MCF 10A (cell line): ENCODE measurements at regions not wholly inside any gene's neighbourhood (a gene's known extent, or its start where the extent isn't known, plus 50 kb on each side); places are given as distances from the start of the nearest gene placed in this dataset.

Source experiments
- BruUV-seq: library from RNA; stranded (reverse); fragments of 400-500 nt; replicated peaks from 2 replicates; lab custom pipeline; 2021; lab: Mats Ljungman, UMichigan
- CTCF ChIA-PET: fragments of 300-600 bp; sonication (Branson Sonifier 250); formaldehyde crosslinking; extraction: SDS; loops from one replicate; lab custom pipeline; 2021; ENCODE audit warnings: antibody characterized with exemption, inconsistent platforms; lab: Yijun Ruan, JAX
- POLR2A ChIA-PET: fragments of 300-600, 350-650 bp; sonication (Branson Sonifier 250); formaldehyde crosslinking; extraction: SDS; loops from one replicate; lab custom pipeline; 2020; ENCODE audit warnings: antibody characterized with exemption, inconsistent platforms; lab: Yijun Ruan, JAX
- DNase-seq: peaks from one replicate; pipeline ENCODE4 v3.0.0-alpha.2; 2018; ENCODE audit not compliant: unreplicated experiment
- H3K27ac Mint-ChIP-seq: one replicate; pipeline ENCODE4 v1.8.0; 2022; ENCODE audit warnings: mild to moderate bottlenecking, low read depth, mixed read lengths; ENCODE audit not compliant: unreplicated experiment
- H3K27me3 Mint-ChIP-seq: one replicate; pipeline ENCODE4 v1.8.0; 2022; ENCODE audit warnings: mixed read lengths; ENCODE audit not compliant: insufficient read depth, unreplicated experiment
- H3K36me3 Mint-ChIP-seq: one replicate; pipeline ENCODE4 v1.8.0; 2022; ENCODE audit warnings: mild to moderate bottlenecking, moderate library complexity, mixed read lengths; ENCODE audit not compliant: insufficient read depth, unreplicated experiment
- H3K4me1 Mint-ChIP-seq: one replicate; pipeline ENCODE4 v1.8.0; 2022; ENCODE audit warnings: mixed read lengths; ENCODE audit not compliant: insufficient read depth, unreplicated experiment
- H3K4me3 Mint-ChIP-seq: one replicate; pipeline ENCODE4 v1.8.0; 2022; ENCODE audit warnings: mild to moderate bottlenecking, moderate library complexity, mixed read lengths; ENCODE audit not compliant: unreplicated experiment
- H3K9me3 Mint-ChIP-seq: one replicate; pipeline ENCODE4 v1.8.0; 2022; ENCODE audit warnings: mixed read lengths; ENCODE audit not compliant: unreplicated experiment
- CTCF ChIP-seq: fragments of 200-600 bp; IDR thresholded peaks from one replicate; pipeline ENCODE4 v1.8.0; 2022; ENCODE audit warnings: antibody characterized with exemption, mild to moderate bottlenecking; ENCODE audit not compliant: unreplicated experiment
- intact Hi-C: fragments of 100-400 bp; cut with micrococcal nuclease; formaldehyde crosslinking; loops from 2 replicates; pipeline ENCODE4 v1.14.1; 2022

- intact Hi-C loops = no loop called here
- no TSS peak for BruUV-seq
- H3K4me3 Mint-ChIP-seq = no peak overlapping the region
- no peaks in the 10 kb centered on the region for H3K36me3 Mint-ChIP-seq
- H3K9me3 Mint-ChIP-seq = no peaks in the 10 kb centered on the region
- no peak overlapping the region for H3K27ac Mint-ChIP-seq
- peaks cover 49% of the 10 kb centered on the region for H3K27me3 Mint-ChIP-seq
- POLR2A ChIA-PET = interaction anchor here (0.7 kb wide), 1 partner anchor 45 kb away, joined by 5 read pairs; no protein-coding TSS in a partner anchor
- no peaks in the 10 kb centered on the region for H3K4me1 Mint-ChIP-seq
- DNase-seq = peak; percentile 1
- no peak for TF ChIP-seq CTCF
- CTCF ChIA-PET = no interaction called here
Observed at GRCh38 chrX:42538405-42538804, 239.6 kb downstream of the PPP1R2C start.

- DNase-seq = no peak
Observed at GRCh38 chrX:42536286-42536685, 241.7 kb downstream of the PPP1R2C start.

GRCh38 chrX:42535233-42535632, 242.7 kb downstream of the PPP1R2C start:
- no peak for TF ChIP-seq CTCF
- CTCF ChIA-PET = interaction anchor here (0.8 kb wide), 1 partner anchor 594 kb away, joined by 4 read pairs; no protein-coding TSS in a partner anchor
- no TSS peak for BruUV-seq
- Mint-ChIP-seq H3K27ac (no peak overlapping the region), H3K4me1 (peaks cover 6% of the 10 kb centered on the region), H3K9me3 (no peaks in the 10 kb centered on the region), H3K36me3 (no peaks in the 10 kb centered on the region), H3K4me3 (no peak overlapping the region), H3K27me3 (peaks cover 57% of the 10 kb centered on the region)
- intact Hi-C loops = no loop called here
- DNase-seq = no peak
- POLR2A ChIA-PET = no interaction called here

More at GRCh38 chrX:42536286-42536685, 241.7 kb downstream of the PPP1R2C start:
- CTCF ChIA-PET = interaction anchor here (0.7 kb wide), 1 partner anchor 743 kb away, joined by 3 read pairs; no protein-coding TSS in a partner anchor
- no peaks in the 10 kb centered on the region for H3K36me3 Mint-ChIP-seq
- H3K4me3 Mint-ChIP-seq = no peak overlapping the region
- H3K27me3 Mint-ChIP-seq = peaks cover 49% of the 10 kb centered on the region
- intact Hi-C loops = no loop called here
- no TSS peak for BruUV-seq
- no peaks in the 10 kb centered on the region for H3K4me1 Mint-ChIP-seq
- H3K27ac Mint-ChIP-seq = no peak overlapping the region
- H3K9me3 Mint-ChIP-seq = no peaks in the 10 kb centered on the region
- POLR2A ChIA-PET = no interaction called here
- TF ChIP-seq CTCF = no peak

GRCh38 chrX:42533761-42534160, 244.2 kb downstream of the PPP1R2C start:
- TF ChIP-seq CTCF = no peak
- intact Hi-C loops = no loop called here
- BruUV-seq = no TSS peak
- H3K4me1 Mint-ChIP-seq = peaks cover 6% of the 10 kb centered on the region
- peaks cover 64% of the 10 kb centered on the region for H3K27me3 Mint-ChIP-seq
- no peak overlapping the region for H3K27ac Mint-ChIP-seq
- CTCF ChIA-PET = no interaction called here
- DNase-seq = no peak
- no peak overlapping the region for H3K4me3 Mint-ChIP-seq
- H3K36me3 Mint-ChIP-seq = no peaks in the 10 kb centered on the region
- H3K9me3 Mint-ChIP-seq = no peaks in the 10 kb centered on the region
- POLR2A ChIA-PET = no interaction called here
